Adipocyte (in vitro differentiated cells): ENCODE measurements at regions not wholly inside any gene's neighbourhood (a gene's known extent, or its start where the extent isn't known, plus 50 kb on each side); places are given as distances from the start of the nearest gene placed in this dataset.

Source experiments
- DNase-seq: peaks from one replicate; pipeline ENCODE4 v3.0.0-alpha.2; 2015; ENCODE audit warnings: low read depth
- H3K27me3 ChIP-seq: replicated peaks from 2 replicates; pipeline ENCODE4 v1.7.0; 2013; ENCODE audit warnings: mild to moderate bottlenecking, low read length, moderate library complexity; ENCODE audit not compliant: control insufficient read depth, insufficient read depth
- H3K36me3 ChIP-seq: 2 replicates; pipeline ENCODE4 v1.7.0; 2013; ENCODE audit warnings: low read length, mild to moderate bottlenecking, moderate library complexity; ENCODE audit not compliant: control insufficient read depth, insufficient read depth, severe bottlenecking
- H3K4me1 ChIP-seq: 2 replicates; pipeline ENCODE4 v1.7.0; 2013; ENCODE audit warnings: mild to moderate bottlenecking, low read length, moderate library complexity; ENCODE audit not compliant: control insufficient read depth, insufficient read depth
- H3K4me3 ChIP-seq: 2 replicates; pipeline ENCODE4 v1.7.0; 2013; ENCODE audit warnings: mild to moderate bottlenecking, low read length, moderate library complexity
- H3K9ac ChIP-seq: 2 replicates; pipeline ENCODE4 v1.7.0; 2013; ENCODE audit warnings: mild to moderate bottlenecking, low read length, moderate library complexity
- H3K9me3 ChIP-seq: 2 replicates; pipeline ENCODE4 v1.7.0; 2013; ENCODE audit warnings: mild to moderate bottlenecking, low read length, moderate library complexity; ENCODE audit not compliant: control insufficient read depth

- H3K36me3 ChIP-seq: peaks cover 32% of the 10 kb centered on the region
- H3K4me3 ChIP-seq: no peak overlapping the region
These were observed 89.6 kb downstream of the NAV1 start for GRCh38 chr1:201628490-201628889.

GRCh38 chr1:201630582-201630981 lies 91.7 kb downstream of the NAV1 start:
- Histone ChIP-seq H3K9me3 (no peaks in the 10 kb centered on the region), H3K4me1 (peaks cover 41% of the 10 kb centered on the region), H3K27me3 (no peaks in the 10 kb centered on the region), H3K9ac (no peak overlapping the region), H3K4me3 (no peak overlapping the region), H3K36me3 (peaks cover 30% of the 10 kb centered on the region)
- DNase-seq: no peak

More at GRCh38 chr1:201628490-201628889, 89.6 kb downstream of the NAV1 start:
- Histone ChIP-seq H3K9me3 (no peaks in the 10 kb centered on the region), H3K27me3 (no peaks in the 10 kb centered on the region), H3K4me1 (peaks cover 39% of the 10 kb centered on the region), H3K9ac (no peak overlapping the region)
- no peak for DNase-seq

DNA sequence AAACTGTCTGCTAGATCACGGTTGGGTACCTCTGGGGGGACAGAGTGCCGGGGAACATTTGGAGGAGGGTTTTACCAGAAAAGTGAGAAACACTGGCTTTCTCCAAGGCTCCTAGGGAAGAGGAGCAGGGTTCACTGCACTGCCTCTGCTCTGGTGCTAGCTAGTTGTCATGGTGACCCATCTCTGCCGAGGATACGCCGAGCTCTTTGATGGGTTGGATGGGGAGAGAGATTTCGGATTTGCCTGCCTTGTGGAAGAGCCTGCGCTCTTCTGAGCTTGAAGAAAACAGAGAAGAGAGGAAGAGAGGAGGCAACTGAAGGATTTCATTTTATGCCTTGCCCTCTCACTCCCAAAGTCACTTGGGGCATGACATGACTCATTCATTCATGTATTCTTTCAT lies 92.1 kb downstream of the NAV1 start:
- no peak overlapping the region for H3K9ac ChIP-seq
- DNase-seq: no peak
- H3K9me3 ChIP-seq: no peaks in the 10 kb centered on the region
- H3K27me3 ChIP-seq: no peaks in the 10 kb centered on the region
- H3K4me1 ChIP-seq: peaks cover 37% of the 10 kb centered on the region
- H3K4me3 ChIP-seq: no peak overlapping the region
- H3K36me3 ChIP-seq: peaks cover 34% of the 10 kb centered on the region

GRCh38 chr1:201632364-201632952 lies 93.5 kb downstream of the NAV1 start:
- peaks cover 26% of the 10 kb centered on the region for H3K4me1 ChIP-seq
- no peak overlapping the region for H3K9ac ChIP-seq
- no peak overlapping the region for H3K4me3 ChIP-seq
- DNase-seq: no peak
- H3K36me3 ChIP-seq: peaks cover 36% of the 10 kb centered on the region
- H3K9me3 ChIP-seq: no peaks in the 10 kb centered on the region
- H3K27me3 ChIP-seq: no peaks in the 10 kb centered on the region

- H3K27me3 ChIP-seq: no peaks in the 10 kb centered on the region
- H3K9me3 ChIP-seq: no peaks in the 10 kb centered on the region
- no peak for DNase-seq
- no peak overlapping the region for H3K9ac ChIP-seq
- H3K4me3 ChIP-seq: no peak overlapping the region
- peaks cover 26% of the 10 kb centered on the region for H3K4me1 ChIP-seq
- H3K36me3 ChIP-seq: peaks cover 42% of the 10 kb centered on the region
These were observed 94.4 kb downstream of the NAV1 start for GRCh38 chr1:201633297-201633696.

DNA sequence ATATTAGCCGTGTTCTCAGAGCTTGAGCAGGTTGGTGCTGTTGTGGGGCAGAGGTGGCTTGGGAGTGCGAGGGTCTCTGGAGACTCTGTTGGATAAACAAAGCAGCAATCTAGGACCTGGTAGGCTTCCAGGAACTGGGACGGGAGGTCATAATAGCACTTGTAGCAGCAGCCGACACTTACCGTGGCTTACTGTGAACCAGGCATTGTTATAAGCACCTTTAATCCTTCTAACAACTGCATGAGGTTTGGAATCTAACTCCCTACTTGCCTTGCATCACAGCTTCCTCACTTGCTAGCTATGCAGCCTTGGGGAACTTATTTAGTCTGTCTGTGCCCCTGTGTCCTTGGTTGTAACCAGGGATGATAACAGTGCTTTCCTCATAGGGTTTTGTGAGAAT lies 94.9 kb downstream of the NAV1 start:
- peaks cover 27% of the 10 kb centered on the region for H3K4me1 ChIP-seq
- H3K9me3 ChIP-seq: no peaks in the 10 kb centered on the region

GRCh38 chr1:201634261-201634660 lies 95.3 kb downstream of the NAV1 start:
- Histone ChIP-seq H3K9me3 (no peaks in the 10 kb centered on the region), H3K4me3 (no peak overlapping the region), H3K4me1 (peaks cover 32% of the 10 kb centered on the region), H3K27me3 (no peaks in the 10 kb centered on the region), H3K9ac (no peak overlapping the region), H3K36me3 (peaks cover 37% of the 10 kb centered on the region)
- DNase-seq: no peak

More for the DNA sequence above, 94.9 kb downstream of the NAV1 start:
- no peak overlapping the region for H3K9ac ChIP-seq
- no peak for DNase-seq
- no peaks in the 10 kb centered on the region for H3K27me3 ChIP-seq
- peaks cover 42% of the 10 kb centered on the region for H3K36me3 ChIP-seq
- no peak overlapping the region for H3K4me3 ChIP-seq

GRCh38 chr1:201636097-201636496 lies 97.2 kb downstream of the NAV1 start:
- Histone ChIP-seq H3K4me3 (no peak overlapping the region), H3K4me1 (peaks cover 39% of the 10 kb centered on the region), H3K36me3 (peaks cover 19% of the 10 kb centered on the region), H3K27me3 (no peaks in the 10 kb centered on the region), H3K9me3 (no peaks in the 10 kb centered on the region), H3K9ac (no peak overlapping the region)
- DNase-seq: no peak

DNA sequence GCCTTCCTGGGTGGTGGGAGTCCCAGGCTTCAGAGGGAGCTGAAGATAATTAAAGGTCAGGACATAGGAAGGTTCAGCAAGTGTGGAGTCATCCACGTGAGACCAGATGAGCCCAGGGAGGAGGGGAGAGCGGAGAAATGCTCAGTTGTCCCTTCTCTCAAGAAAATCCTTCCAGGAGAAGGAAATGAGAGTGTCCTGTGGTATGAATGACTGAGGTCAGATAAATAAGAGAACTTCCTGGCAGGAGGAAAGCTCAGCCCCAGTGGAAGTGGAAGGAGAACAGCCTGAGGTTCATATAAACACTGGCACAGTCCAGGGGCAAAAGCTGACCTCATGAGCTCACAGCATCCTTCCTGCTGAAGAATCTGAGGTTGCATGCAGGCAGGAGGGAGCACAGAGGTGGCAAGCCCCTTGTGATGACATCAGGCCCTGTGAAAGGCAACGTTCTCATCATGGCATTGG lies 97.6 kb downstream of the NAV1 start:
- peaks cover 40% of the 10 kb centered on the region for H3K4me1 ChIP-seq
- H3K36me3 ChIP-seq: peaks cover 18% of the 10 kb centered on the region
- H3K4me3 ChIP-seq: no peak overlapping the region
- no peaks in the 10 kb centered on the region for H3K9me3 ChIP-seq
- H3K9ac ChIP-seq: no peak overlapping the region
- no peak for DNase-seq
- no peaks in the 10 kb centered on the region for H3K27me3 ChIP-seq

- H3K9ac ChIP-seq: no peak overlapping the region
- H3K27me3 ChIP-seq: no peaks in the 10 kb centered on the region
- no peaks in the 10 kb centered on the region for H3K9me3 ChIP-seq
- H3K4me3 ChIP-seq: no peak overlapping the region
- peaks cover 18% of the 10 kb centered on the region for H3K36me3 ChIP-seq
- DNase-seq: peak; percentile 70
- H3K4me1 ChIP-seq: peaks cover 40% of the 10 kb centered on the region
These were observed 98.6 kb downstream of the NAV1 start for GRCh38 chr1:201637282-201638079.

DNA sequence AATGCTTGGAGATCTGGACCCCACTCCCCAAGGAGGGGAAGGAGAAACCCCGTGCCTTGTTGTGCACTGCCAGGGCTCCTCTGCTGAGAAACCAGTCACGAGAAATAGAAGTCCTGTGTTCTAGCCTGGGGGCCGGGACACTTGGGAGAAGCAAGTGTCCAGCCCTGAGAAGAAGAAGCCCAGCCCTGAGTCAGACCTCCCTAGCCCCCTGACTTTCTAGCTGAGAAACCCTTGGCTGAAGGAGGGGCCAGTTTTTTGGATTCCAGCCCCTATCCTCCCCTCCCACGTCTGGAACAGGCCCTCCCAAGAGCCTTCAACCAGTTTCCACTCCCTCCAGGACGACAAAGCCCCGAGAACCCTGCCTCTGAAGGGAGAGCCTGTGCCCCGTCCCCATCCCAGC lies 100.5 kb downstream of the NAV1 start:
- H3K36me3 ChIP-seq: peaks cover 22% of the 10 kb centered on the region
- peak overlapping the region; percentile 37 for H3K9ac ChIP-seq
- H3K4me3 ChIP-seq: no peak overlapping the region
- no peak for DNase-seq
- H3K27me3 ChIP-seq: no peaks in the 10 kb centered on the region
- peaks cover 28% of the 10 kb centered on the region for H3K4me1 ChIP-seq
- H3K9me3 ChIP-seq: no peaks in the 10 kb centered on the region
